Esophagus squamous epithelium (tissue), 5 donors: ENCODE measurements at regions not wholly inside any gene's neighbourhood (a gene's known extent, or its start where the extent isn't known, plus 50 kb on each side); places are given as distances from the start of the nearest gene placed in this dataset.

Experiments
- DNase-seq: peaks from one replicate; lab custom pipeline; 2025; lab: John Stamatoyannopoulos, UW
- H3K27ac ChIP-seq, 4 donors: fragments of 200-600 bp; sonication (generic); one replicate each; pipeline ENCODE4 v1.5.1; 2016 to 2019; ENCODE audit warnings: mild to moderate bottlenecking in 1 of 4
- H3K27me3 ChIP-seq, 4 donors: fragments of 200-600 bp; sonication (generic); 1 replicate in 3 of 4; 2 replicates in 1 of 4; pipeline versions ENCODE4 v1.5.1 to v1.6.0; 2017 to 2021; ENCODE audit warnings: antibody characterized with exemption in 1 of 4
- H3K36me3 ChIP-seq, 3 donors: fragments of 200-600 bp; sonication (generic); one replicate each; pipeline ENCODE4 v1.5.1; 2016 to 2019
- H3K4me1 ChIP-seq, 3 donors: fragments of 200-600 bp; sonication (generic); one replicate each; pipeline ENCODE4 v1.5.1; 2017 to 2019
- H3K4me3 ChIP-seq, 4 donors: fragments of 200-600 bp; sonication (generic); 1 replicate in 3 of 4; 2 replicates in 1 of 4; pipeline ENCODE4 v1.5.1; 2016 to 2019; ENCODE audit warnings: mild to moderate bottlenecking in 2 of 4, moderate library complexity in 1 of 4
- H3K9me3 ChIP-seq, 3 donors: fragments of 200-600 bp; sonication (generic); one replicate each; pipeline ENCODE4 v1.5.1; 2016 to 2019
- POLR2A ChIP-seq, 4 donors: fragments of 450-650 bp; IDR thresholded peaks; one replicate each; pipeline ENCODE4 v1.6.1; 2017; ENCODE audit warnings: antibody characterized with exemption in 4 of 4, mild to moderate bottlenecking in 4 of 4, moderate library complexity in 3 of 4
- WGBS, 2 donors: methylation state at CpG; one replicate each; pipeline ENCODE4 v1.1.5; 2018; 5-methylcytosine and 5-hydroxymethylcytosine counted together
- intact Hi-C: fragments of 100-400 bp; cut with DNase I; formaldehyde crosslinking; loops from one replicate; pipeline ENCODE4 v1.15.0; 2022
- TF ChIP-seq, protein P1 (sequence below), 6 experiments: fragments of 450-650 bp in 4 of 6; fragments of 200-600 bp in 2 of 6; sonication (generic) in 2 of 6; IDR thresholded peaks; one replicate each; pipeline ENCODE4 v1.5.1; 2016 to 2019; ENCODE audit warnings: antibody characterized with exemption in 6 of 6, mild to moderate bottlenecking in 4 of 6, moderate library complexity in 4 of 6
- donor health status: DM: yes; HTN: yes; CAD: no.

DNA sequence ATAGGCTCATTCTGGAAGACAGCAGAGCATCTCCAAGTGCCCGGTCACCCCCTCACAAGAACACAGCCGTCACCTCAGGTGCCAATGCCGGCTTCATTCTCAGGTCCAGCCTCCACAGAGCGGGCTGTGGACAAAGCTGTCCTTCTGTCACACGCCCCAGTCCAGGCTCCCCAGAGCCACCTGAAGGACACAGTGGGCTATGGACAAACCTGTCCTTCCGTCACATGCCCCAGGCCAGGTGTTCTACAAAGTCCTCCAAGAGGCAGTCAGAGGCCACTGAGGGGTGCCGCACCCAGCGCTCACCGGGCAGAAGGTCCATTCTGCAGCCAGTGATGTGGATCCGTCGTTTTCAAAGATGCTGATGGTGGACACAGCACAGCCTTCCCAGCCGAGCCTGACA, 173.2 kb upstream of the PPP2R2D start:
- TF ChIP-seq, protein P1, sequence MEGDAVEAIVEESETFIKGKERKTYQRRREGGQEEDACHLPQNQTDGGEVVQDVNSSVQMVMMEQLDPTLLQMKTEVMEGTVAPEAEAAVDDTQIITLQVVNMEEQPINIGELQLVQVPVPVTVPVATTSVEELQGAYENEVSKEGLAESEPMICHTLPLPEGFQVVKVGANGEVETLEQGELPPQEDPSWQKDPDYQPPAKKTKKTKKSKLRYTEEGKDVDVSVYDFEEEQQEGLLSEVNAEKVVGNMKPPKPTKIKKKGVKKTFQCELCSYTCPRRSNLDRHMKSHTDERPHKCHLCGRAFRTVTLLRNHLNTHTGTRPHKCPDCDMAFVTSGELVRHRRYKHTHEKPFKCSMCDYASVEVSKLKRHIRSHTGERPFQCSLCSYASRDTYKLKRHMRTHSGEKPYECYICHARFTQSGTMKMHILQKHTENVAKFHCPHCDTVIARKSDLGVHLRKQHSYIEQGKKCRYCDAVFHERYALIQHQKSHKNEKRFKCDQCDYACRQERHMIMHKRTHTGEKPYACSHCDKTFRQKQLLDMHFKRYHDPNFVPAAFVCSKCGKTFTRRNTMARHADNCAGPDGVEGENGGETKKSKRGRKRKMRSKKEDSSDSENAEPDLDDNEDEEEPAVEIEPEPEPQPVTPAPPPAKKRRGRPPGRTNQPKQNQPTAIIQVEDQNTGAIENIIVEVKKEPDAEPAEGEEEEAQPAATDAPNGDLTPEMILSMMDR (IDR thresholded peaks at IDR 0.05) = no peak
- no peak for TF ChIP-seq POLR2A (IDR thresholded peaks at IDR 0.05)
- no peaks in the 10 kb centered on the region for H3K36me3 ChIP-seq
- intact Hi-C loops = no loop called here
- no peak for DNase-seq
- H3K9me3 ChIP-seq = peaks cover 0 to 6% (median 0%) of the 10 kb centered on the region in 3 donors
- H3K4me1 ChIP-seq = peaks cover 0 to 17% (median 0%) of the 10 kb centered on the region in 3 donors
- WGBS, 2 donors = 87 to 98% methylated on average over 7 to 8 of the region's 12 CpGs
- H3K27ac ChIP-seq = no peak overlapping the region
- H3K4me3 ChIP-seq = no peak overlapping the region
- H3K27me3 ChIP-seq = peaks cover 0 to 18% (median 0%) of the 10 kb centered on the region in 4 donors

DNA sequence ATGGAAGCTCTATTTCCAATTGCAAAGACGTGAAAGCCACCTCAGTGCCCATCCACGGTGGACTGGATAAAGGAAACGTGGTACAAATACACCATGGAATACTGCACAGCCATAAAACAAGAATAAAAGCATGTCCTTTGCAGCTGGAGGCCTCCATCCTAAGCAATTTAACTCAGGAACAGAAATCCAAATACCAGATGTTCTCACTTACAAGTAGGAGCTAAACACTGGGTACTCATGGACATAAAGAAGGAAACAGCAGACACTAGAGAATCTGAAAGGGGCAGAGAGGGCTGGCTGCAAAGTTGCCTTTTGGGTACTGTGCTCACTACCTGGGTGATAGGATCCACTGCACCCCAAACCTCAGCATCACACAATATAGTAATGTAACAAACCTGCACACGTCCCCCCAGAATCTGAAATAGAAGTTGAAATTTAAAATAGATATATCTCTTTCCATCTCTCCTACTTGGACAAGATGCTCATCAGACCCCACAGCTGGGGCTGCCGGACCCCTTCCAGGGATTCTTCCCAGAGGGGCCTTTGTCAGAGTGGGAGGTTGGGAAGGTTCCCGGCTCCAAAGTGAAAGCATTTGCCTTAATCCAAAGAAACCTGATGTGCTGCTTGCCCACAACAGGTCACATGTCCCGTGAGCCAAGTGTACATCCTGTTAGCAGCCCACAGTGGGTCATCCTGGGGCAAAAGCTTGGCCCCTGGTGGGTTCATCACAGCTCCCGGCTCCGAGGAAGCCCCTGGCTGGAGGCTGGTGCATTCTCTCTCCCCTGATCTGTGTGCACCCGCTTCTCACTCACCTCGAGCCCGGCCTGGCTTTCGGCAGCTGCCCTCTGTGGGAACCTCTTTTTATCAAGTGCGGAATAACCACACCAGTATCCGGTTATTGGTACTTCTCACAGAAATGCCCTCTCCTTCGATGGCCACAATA, 172.3 kb upstream of the PPP2R2D start:
- Histone ChIP-seq H3K4me3 (no peak overlapping the region), H3K4me1 (peaks cover 0 to 17% (median 0%) of the 10 kb centered on the region in 3 donors), H3K27me3 (peaks cover 0 to 18% (median 0%) of the 10 kb centered on the region in 4 donors), H3K9me3 (peaks cover 0 to 7% (median 0%) of the 10 kb centered on the region in 3 donors), H3K36me3 (no peaks in the 10 kb centered on the region), H3K27ac (no peak overlapping the region)
- no peak for TF ChIP-seq POLR2A (IDR thresholded peaks at IDR 0.05)
- TF ChIP-seq, protein P1 (IDR thresholded peaks at IDR 0.05) = no peak
- intact Hi-C loops = no loop called here
- DNase-seq = no peak
- 73 to 76% methylated on average over 13 to 14 of the region's 16 CpGs for WGBS, 2 donors

DNA sequence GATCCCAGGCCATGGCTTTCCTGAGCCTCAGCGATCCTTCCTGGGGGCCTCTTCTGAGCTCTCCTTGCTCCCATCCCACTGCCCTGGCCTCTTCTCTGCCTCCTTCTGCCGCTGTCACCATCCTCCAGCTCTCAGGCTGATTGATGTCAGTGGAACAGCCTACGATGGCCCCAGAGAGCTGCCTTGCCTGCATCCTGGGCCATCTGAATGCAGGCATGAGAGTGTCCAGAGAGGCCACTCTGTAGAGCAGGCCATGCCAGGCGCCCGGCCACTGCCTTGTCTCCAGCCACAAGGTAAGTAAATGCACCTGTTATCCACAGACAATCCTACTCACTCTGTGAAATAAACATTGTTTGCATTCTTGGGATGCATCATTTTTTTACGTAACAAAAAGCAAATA, 171.4 kb upstream of the PPP2R2D start:
- no peak overlapping the region for H3K27ac ChIP-seq
- no peak overlapping the region for H3K4me3 ChIP-seq
- H3K4me1 ChIP-seq = peaks cover 0 to 17% (median 0%) of the 10 kb centered on the region in 3 donors
- intact Hi-C loops = no loop called here
- no peak for DNase-seq
- 72 to 79% methylated on average over 4 to 6 of the region's 6 CpGs for WGBS, 2 donors
- TF ChIP-seq POLR2A (IDR thresholded peaks at IDR 0.05) = no peak
- TF ChIP-seq, protein P1 (IDR thresholded peaks at IDR 0.05) = no peak
- H3K36me3 ChIP-seq = no peaks in the 10 kb centered on the region
- peaks cover 0 to 18% (median 0%) of the 10 kb centered on the region in 4 donors for H3K27me3 ChIP-seq
- H3K9me3 ChIP-seq = peaks cover 0 to 7% (median 0%) of the 10 kb centered on the region in 3 donors

DNA sequence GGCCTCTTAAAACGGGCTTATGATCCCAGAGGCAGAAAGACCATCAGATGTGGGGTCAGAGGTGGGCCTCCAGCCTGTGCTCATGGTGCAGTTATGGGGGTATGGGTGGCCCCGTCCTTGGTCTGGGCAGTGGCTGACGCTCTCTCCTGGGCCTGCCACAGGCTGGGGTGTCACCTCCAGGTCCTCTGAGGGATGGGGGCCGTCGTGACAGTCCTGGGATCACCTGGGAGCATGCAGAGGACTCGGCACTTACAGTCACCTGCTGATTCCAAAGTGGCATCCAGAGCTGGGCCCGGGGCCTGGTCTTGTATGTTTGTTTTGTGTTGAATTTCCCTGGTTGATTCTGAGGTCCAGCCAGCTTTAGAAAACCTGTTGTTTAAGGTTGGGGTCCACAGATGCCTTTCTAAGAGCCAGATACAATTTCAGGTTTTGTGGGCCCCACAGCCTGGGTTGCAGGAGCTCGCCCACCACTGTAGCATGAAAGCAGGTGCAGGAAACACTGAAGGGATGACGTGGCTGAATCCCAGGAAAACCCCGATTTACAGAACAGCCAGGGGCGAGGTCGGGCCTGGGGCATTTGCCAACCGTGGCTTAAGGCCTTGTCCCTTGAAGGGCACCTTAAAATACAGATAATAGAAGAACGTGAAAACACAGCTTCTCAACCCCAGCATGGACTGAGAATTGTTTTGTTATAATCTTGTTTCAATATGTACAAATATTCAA, 170.7 kb upstream of the PPP2R2D start:
- DNase-seq = no peak
- intact Hi-C loops = no loop called here
- 25 to 41% methylated on average over 8 to 11 of the region's 14 CpGs for WGBS, 2 donors
- Histone ChIP-seq H3K27me3 (peaks cover 0 to 18% (median 0%) of the 10 kb centered on the region in 4 donors), H3K27ac (no peak overlapping the region), H3K36me3 (no peaks in the 10 kb centered on the region), H3K9me3 (peaks cover 0 to 7% (median 0%) of the 10 kb centered on the region in 3 donors), H3K4me1 (peaks cover 0 to 17% (median 0%) of the 10 kb centered on the region in 3 donors), H3K4me3 (no peak overlapping the region)
- no peak for TF ChIP-seq POLR2A (IDR thresholded peaks at IDR 0.05)
- TF ChIP-seq, protein P1 (IDR thresholded peaks at IDR 0.05) = no peak
